HEK293 (cell line): ENCODE measurements at regions not wholly inside any gene's neighbourhood (a gene's known extent, or its start where the extent isn't known, plus 50 kb on each side); places are given as distances from the start of the nearest gene placed in this dataset.
A peak's percentile ranks its signal among the peaks of the same experiment; 100 is the strongest.

ENCODE experiments used
- CTCF ChIA-PET: fragments of 350-600 bp; formaldehyde crosslinking; extraction: SDS; loops from one replicate; lab custom pipeline; 2021; ENCODE audit warnings: antibody characterized with exemption; lab: Yijun Ruan, JAX
- POLR2A ChIA-PET: fragments of 300-600 bp; formaldehyde crosslinking; extraction: SDS; loops from one replicate; lab custom pipeline; 2020; ENCODE audit warnings: antibody characterized with exemption, inconsistent platforms; lab: Yijun Ruan, JAX
- H3K27ac ChIP-seq: fragments of 200-500 bp; sonication (Bioruptor generic); 2 replicates; pipeline ENCODE4 v1.5.1; 2014; ENCODE audit warnings: low read depth, low read length, control low read depth, inconsistent platforms; ENCODE audit errors: extremely low read depth
- H3K36me3 ChIP-seq, 2 experiments: fragments of 200-500 bp in 1 of 2; sonication (Bioruptor generic) in 1 of 2; 1 replicate in 1 of 2; 2 replicates in 1 of 2; pipeline ENCODE4 v1.5.1; 2014 to 2017; ENCODE audit warnings: inconsistent platforms in 2 of 2, low read length in 2 of 2; ENCODE audit not compliant: control insufficient read depth in 2 of 2, insufficient read depth in 1 of 2
- H3K4me1 ChIP-seq: fragments of 200-500 bp; sonication (Bioruptor generic); 2 replicates; pipeline ENCODE4 v1.5.1; 2014; ENCODE audit warnings: mild to moderate bottlenecking, low read length, inconsistent platforms; ENCODE audit not compliant: control insufficient read depth, insufficient read depth
- H3K4me3 ChIP-seq: 2 replicates; pipeline ENCODE4 v1.5.1; 2011; ENCODE audit warnings: low read depth, mild to moderate bottlenecking, control low read depth, low read length, moderate library complexity
- H3K9me3 ChIP-seq: fragments of 200-500 bp; sonication (Bioruptor generic); 2 replicates; pipeline ENCODE4 v1.5.1; 2014; ENCODE audit warnings: low read depth, low read length, inconsistent platforms; ENCODE audit not compliant: control insufficient read depth, insufficient read depth
- EGR2 ChIP-seq: fragments of 450-650 bp; formaldehyde crosslinking; IDR thresholded peaks from 2 replicates; pipeline ENCODE4 v1.5.1; 2016; ENCODE audit warnings: low read depth, missing biosample characterization, missing genetic modification characterization
- GLI4 ChIP-seq: fragments of 450-650 bp; formaldehyde crosslinking; IDR thresholded peaks from 2 replicates; pipeline ENCODE4 v1.5.1; 2016; ENCODE audit warnings: missing biosample characterization, missing genetic modification characterization
- GLIS2 ChIP-seq: fragments of 450-650 bp; formaldehyde crosslinking; IDR thresholded peaks from 2 replicates; pipeline ENCODE4 v1.5.1; 2016; ENCODE audit warnings: missing biosample characterization, missing genetic modification characterization
- IKZF3 ChIP-seq: fragments of 450-650 bp; IDR thresholded peaks from 2 replicates; pipeline ENCODE4 v1.5.0; 2018; ENCODE audit warnings: missing biosample characterization, mild to moderate bottlenecking, missing genetic modification characterization, moderate library complexity
- KLF10 ChIP-seq: fragments of 450-650 bp; IDR thresholded peaks from 2 replicates; pipeline ENCODE4 v1.5.1; 2018; ENCODE audit warnings: missing biosample characterization, mild to moderate bottlenecking, missing genetic modification characterization
- MZF1 ChIP-seq: fragments of 450-650 bp; formaldehyde crosslinking; IDR thresholded peaks from 2 replicates; pipeline ENCODE4 v1.5.1; 2017; ENCODE audit warnings: missing biosample characterization, missing genetic modification characterization, borderline replicate concordance
- ZBTB17 ChIP-seq: fragments of 450-650 bp; formaldehyde crosslinking; IDR thresholded peaks from 2 replicates; pipeline ENCODE4 v1.5.1; 2016; ENCODE audit warnings: missing biosample characterization, missing genetic modification characterization
- ZFHX2 ChIP-seq: fragments of 450-650 bp; formaldehyde crosslinking; conservative IDR thresholded peaks from 2 replicates; pipeline ENCODE4 v1.5.1; 2016; ENCODE audit warnings: missing biosample characterization, missing genetic modification characterization
- ZFP3 ChIP-seq: fragments of 450-650 bp; formaldehyde crosslinking; IDR thresholded peaks from 2 replicates; pipeline ENCODE4 v1.5.1; 2016; ENCODE audit warnings: low read depth, missing biosample characterization, missing genetic modification characterization
- ZNF114 ChIP-seq: fragments of 450-650 bp; formaldehyde crosslinking; IDR thresholded peaks from 2 replicates; pipeline ENCODE4 v1.5.0; 2017; ENCODE audit warnings: missing biosample characterization, missing genetic modification characterization
- ZNF146 ChIP-seq: fragments of 450-650 bp; formaldehyde crosslinking; IDR thresholded peaks from 2 replicates; pipeline ENCODE4 v1.5.1; 2016; ENCODE audit warnings: missing biosample characterization, missing genetic modification characterization
- ZNF274 ChIP-seq, 2 experiments: fragments of 200-500 bp in 1 of 2; fragments of 450-650 bp in 1 of 2; sonication (Bioruptor generic) in 1 of 2; formaldehyde crosslinking in 1 of 2; IDR thresholded peaks; 2 replicates each; pipeline versions ENCODE4 v1.5.1 to v1.6.1; 2014 to 2016; ENCODE audit warnings: borderline replicate concordance in 1 of 2, inconsistent platforms in 1 of 2, low read length in 1 of 2, missing biosample characterization in 1 of 2, missing genetic modification characterization in 1 of 2
- ZNF37A ChIP-seq: fragments of 450-650 bp; IDR thresholded peaks from 2 replicates; pipeline ENCODE4 v1.5.1; 2018; ENCODE audit warnings: missing biosample characterization, missing genetic modification characterization
- ZNF521 ChIP-seq: fragments of 450-650 bp; formaldehyde crosslinking; IDR thresholded peaks from 2 replicates; pipeline ENCODE4 v1.5.1; 2017; ENCODE audit warnings: missing biosample characterization, mild to moderate bottlenecking, missing genetic modification characterization
- ZNF544 ChIP-seq: fragments of 450-650 bp; formaldehyde crosslinking; IDR thresholded peaks from 2 replicates; pipeline ENCODE4 v1.5.0; 2017; ENCODE audit warnings: missing biosample characterization, missing genetic modification characterization
- ZNF548 ChIP-seq: fragments of 450-650 bp; formaldehyde crosslinking; IDR thresholded peaks from 2 replicates; pipeline ENCODE4 v1.5.1; 2016; ENCODE audit warnings: missing biosample characterization, missing genetic modification characterization
- ZNF555 ChIP-seq: fragments of 450-650 bp; formaldehyde crosslinking; conservative IDR thresholded peaks from 2 replicates; pipeline ENCODE4 v1.5.1; 2017; ENCODE audit warnings: missing biosample characterization, mild to moderate bottlenecking, missing genetic modification characterization, inconsistent platforms
- ZNF585B ChIP-seq: fragments of 450-650 bp; formaldehyde crosslinking; IDR thresholded peaks from 2 replicates; pipeline ENCODE4 v1.5.1; 2016; ENCODE audit warnings: missing biosample characterization, missing genetic modification characterization
- ZNF596 ChIP-seq: fragments of 450-650 bp; IDR thresholded peaks from 2 replicates; pipeline ENCODE4 v1.5.0; 2018; ENCODE audit warnings: missing biosample characterization, mild to moderate bottlenecking, missing genetic modification characterization, moderate library complexity
- ZNF600 ChIP-seq: fragments of 450-650 bp; formaldehyde crosslinking; IDR thresholded peaks from 2 replicates; pipeline ENCODE4 v1.5.1; 2016; ENCODE audit warnings: missing biosample characterization, missing genetic modification characterization
- ZNF610 ChIP-seq: fragments of 450-650 bp; formaldehyde crosslinking; IDR thresholded peaks from 2 replicates; pipeline ENCODE4 v1.5.1; 2016; ENCODE audit warnings: missing biosample characterization, missing genetic modification characterization, borderline replicate concordance
- ZNF621 ChIP-seq: fragments of 450-650 bp; formaldehyde crosslinking; IDR thresholded peaks from 2 replicates; pipeline ENCODE4 v1.5.1; 2017; ENCODE audit warnings: missing biosample characterization, missing genetic modification characterization
- ZNF670 ChIP-seq: fragments of 450-650 bp; formaldehyde crosslinking; IDR thresholded peaks from 2 replicates; pipeline ENCODE4 v1.5.1; 2016; ENCODE audit warnings: missing biosample characterization, missing genetic modification characterization, low read depth
- TF ChIP-seq, protein P1 (sequence below): fragments of 450-650 bp; formaldehyde crosslinking; IDR thresholded peaks from 2 replicates; pipeline ENCODE4 v1.5.1; 2016; ENCODE audit warnings: missing biosample characterization, missing genetic modification characterization
- TF ChIP-seq, protein P2 (sequence below): fragments of 450-650 bp; formaldehyde crosslinking; IDR thresholded peaks from 2 replicates; pipeline ENCODE4 v1.5.1; 2016; ENCODE audit warnings: missing biosample characterization, missing genetic modification characterization, borderline replicate concordance
- TF ChIP-seq, protein P3 (sequence below): fragments of 450-650 bp; formaldehyde crosslinking; conservative IDR thresholded peaks from 2 replicates; pipeline ENCODE4 v1.5.1; 2016; ENCODE audit warnings: low read depth, missing biosample characterization, missing genetic modification characterization

DNA sequence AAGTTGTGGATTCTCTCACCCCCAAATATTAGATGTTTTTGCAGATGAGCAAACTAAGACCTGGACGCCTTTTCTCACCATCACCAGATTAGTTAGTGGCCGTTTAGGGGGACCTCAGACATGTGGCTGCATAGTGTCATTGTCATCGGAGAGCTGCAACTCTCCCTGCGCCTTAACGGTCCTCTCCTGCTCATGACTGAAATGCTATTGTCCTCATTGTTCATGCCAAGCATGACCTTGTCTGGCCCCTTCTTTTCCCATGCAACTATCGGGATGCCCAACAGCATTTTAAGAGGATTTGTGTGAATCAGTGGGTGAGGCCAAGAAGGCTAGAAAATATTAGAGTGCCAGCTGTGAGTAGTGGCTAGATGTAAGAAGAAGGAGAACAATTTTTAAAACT, 174.2 kb downstream of the SOCS6 start:
- H3K9me3 ChIP-seq, result no peaks in the 10 kb centered on the region
- ChIA-PET POLR2A (no interaction called here), CTCF (interaction anchor here (1.6 to 2.7 kb wide), 3 partner anchors 9 to 28 kb away, joined by 12 to 13 read pairs (median 12); no protein-coding TSS in a partner anchor)
- no peak overlapping the region for H3K4me3 ChIP-seq
- peaks cover 8% of the 10 kb centered on the region for H3K4me1 ChIP-seq
- no peak overlapping the region for H3K27ac ChIP-seq
- no peak for TF ChIP-seq MZF1
- TF ChIP-seq ZNF521 (tag by site-specific recombination), result no peak
- TF ChIP-seq ZNF555 (tag by site-specific recombination), result no peak
- no peak for TF ChIP-seq ZBTB17
- TF ChIP-seq ZNF670 (tag by site-specific recombination), result no peak
- TF ChIP-seq GLIS2 (tag by site-specific recombination), result no peak
- no peak for TF ChIP-seq ZNF600 (tag by site-specific recombination)
- TF ChIP-seq, protein P1, sequence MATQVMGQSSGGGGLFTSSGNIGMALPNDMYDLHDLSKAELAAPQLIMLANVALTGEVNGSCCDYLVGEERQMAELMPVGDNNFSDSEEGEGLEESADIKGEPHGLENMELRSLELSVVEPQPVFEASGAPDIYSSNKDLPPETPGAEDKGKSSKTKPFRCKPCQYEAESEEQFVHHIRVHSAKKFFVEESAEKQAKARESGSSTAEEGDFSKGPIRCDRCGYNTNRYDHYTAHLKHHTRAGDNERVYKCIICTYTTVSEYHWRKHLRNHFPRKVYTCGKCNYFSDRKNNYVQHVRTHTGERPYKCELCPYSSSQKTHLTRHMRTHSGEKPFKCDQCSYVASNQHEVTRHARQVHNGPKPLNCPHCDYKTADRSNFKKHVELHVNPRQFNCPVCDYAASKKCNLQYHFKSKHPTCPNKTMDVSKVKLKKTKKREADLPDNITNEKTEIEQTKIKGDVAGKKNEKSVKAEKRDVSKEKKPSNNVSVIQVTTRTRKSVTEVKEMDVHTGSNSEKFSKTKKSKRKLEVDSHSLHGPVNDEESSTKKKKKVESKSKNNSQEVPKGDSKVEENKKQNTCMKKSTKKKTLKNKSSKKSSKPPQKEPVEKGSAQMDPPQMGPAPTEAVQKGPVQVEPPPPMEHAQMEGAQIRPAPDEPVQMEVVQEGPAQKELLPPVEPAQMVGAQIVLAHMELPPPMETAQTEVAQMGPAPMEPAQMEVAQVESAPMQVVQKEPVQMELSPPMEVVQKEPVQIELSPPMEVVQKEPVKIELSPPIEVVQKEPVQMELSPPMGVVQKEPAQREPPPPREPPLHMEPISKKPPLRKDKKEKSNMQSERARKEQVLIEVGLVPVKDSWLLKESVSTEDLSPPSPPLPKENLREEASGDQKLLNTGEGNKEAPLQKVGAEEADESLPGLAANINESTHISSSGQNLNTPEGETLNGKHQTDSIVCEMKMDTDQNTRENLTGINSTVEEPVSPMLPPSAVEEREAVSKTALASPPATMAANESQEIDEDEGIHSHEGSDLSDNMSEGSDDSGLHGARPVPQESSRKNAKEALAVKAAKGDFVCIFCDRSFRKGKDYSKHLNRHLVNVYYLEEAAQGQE (tag by site-specific recombination), result no peak
- TF ChIP-seq, protein P2, sequence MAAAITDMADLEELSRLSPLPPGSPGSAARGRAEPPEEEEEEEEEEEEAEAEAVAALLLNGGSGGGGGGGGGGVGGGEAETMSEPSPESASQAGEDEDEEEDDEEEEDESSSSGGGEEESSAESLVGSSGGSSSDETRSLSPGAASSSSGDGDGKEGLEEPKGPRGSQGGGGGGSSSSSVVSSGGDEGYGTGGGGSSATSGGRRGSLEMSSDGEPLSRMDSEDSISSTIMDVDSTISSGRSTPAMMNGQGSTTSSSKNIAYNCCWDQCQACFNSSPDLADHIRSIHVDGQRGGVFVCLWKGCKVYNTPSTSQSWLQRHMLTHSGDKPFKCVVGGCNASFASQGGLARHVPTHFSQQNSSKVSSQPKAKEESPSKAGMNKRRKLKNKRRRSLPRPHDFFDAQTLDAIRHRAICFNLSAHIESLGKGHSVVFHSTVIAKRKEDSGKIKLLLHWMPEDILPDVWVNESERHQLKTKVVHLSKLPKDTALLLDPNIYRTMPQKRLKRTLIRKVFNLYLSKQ (tag by site-specific recombination), result no peak
- no peak for TF ChIP-seq KLF10
- no peak for TF ChIP-seq IKZF3 (tag by site-specific recombination)
- TF ChIP-seq ZNF548 (tag by site-specific recombination), result no peak
- no peak for TF ChIP-seq ZNF37A
- no peak for TF ChIP-seq ZNF610
- TF ChIP-seq ZNF114 (tag by site-specific recombination), result no peak
- TF ChIP-seq ZNF146 (tag by site-specific recombination), result no peak
- TF ChIP-seq ZNF274 (IDR thresholded peaks at IDR 0.05; ENCODE audit: low read length), result no peak
- TF ChIP-seq ZNF274 (tag by site-specific recombination; IDR thresholded peaks at IDR 0.05; ENCODE audit: borderline replicate concordance), result no peak
- no peaks in the 10 kb centered on the region for H3K36me3 ChIP-seq

- Histone ChIP-seq H3K27ac (no peak overlapping the region), H3K9me3 (no peaks in the 10 kb centered on the region), H3K36me3 (no peaks in the 10 kb centered on the region), H3K4me3 (no peak overlapping the region), H3K4me1 (peaks cover 8% of the 10 kb centered on the region)
- POLR2A ChIA-PET, result no interaction called here
- CTCF ChIA-PET, result interaction anchor here (0.6 to 2.7 kb wide), 6 partner anchors 8 to 1747 kb away, joined by 3 to 13 read pairs (median 9); partner anchors contain the start of gene TMX3
- no peak for TF ChIP-seq GLI4 (tag by site-specific recombination)
- peak; percentile 44; the same call in 1 of the 2 replicates for TF ChIP-seq EGR2
- TF ChIP-seq ZNF596 (tag by site-specific recombination), result no peak
- TF ChIP-seq ZFHX2 (tag by site-specific recombination), result peak; percentile 64
- TF ChIP-seq ZFP3 (tag by site-specific recombination), result no peak
- TF ChIP-seq ZNF621 (tag by site-specific recombination), result no peak
- no peak for TF ChIP-seq ZNF585B (tag by site-specific recombination)
- no peak for TF ChIP-seq ZNF544 (tag by site-specific recombination)
- TF ChIP-seq, protein P3, sequence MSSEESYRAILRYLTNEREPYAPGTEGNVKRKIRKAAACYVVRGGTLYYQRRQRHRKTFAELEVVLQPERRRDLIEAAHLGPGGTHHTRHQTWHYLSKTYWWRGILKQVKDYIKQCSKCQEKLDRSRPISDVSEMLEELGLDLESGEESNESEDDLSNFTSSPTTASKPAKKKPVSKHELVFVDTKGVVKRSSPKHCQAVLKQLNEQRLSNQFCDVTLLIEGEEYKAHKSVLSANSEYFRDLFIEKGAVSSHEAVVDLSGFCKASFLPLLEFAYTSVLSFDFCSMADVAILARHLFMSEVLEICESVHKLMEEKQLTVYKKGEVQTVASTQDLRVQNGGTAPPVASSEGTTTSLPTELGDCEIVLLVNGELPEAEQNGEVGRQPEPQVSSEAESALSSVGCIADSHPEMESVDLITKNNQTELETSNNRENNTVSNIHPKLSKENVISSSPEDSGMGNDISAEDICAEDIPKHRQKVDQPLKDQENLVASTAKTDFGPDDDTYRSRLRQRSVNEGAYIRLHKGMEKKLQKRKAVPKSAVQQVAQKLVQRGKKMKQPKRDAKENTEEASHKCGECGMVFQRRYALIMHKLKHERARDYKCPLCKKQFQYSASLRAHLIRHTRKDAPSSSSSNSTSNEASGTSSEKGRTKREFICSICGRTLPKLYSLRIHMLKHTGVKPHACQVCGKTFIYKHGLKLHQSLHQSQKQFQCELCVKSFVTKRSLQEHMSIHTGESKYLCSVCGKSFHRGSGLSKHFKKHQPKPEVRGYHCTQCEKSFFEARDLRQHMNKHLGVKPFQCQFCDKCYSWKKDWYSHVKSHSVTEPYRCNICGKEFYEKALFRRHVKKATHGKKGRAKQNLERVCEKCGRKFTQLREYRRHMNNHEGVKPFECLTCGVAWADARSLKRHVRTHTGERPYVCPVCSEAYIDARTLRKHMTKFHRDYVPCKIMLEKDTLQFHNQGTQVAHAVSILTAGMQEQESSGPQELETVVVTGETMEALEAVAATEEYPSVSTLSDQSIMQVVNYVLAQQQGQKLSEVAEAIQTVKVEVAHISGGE, result no peak
These were observed 173.2 kb downstream of the SOCS6 start for GRCh38 chr18:70462078-70462439.
